Heart right ventricle (tissue), 16 donors: ENCODE measurements at regions not wholly inside any gene's neighbourhood (a gene's known extent, or its start where the extent isn't known, plus 50 kb on each side); places are given as distances from the start of the nearest gene placed in this dataset.

Experiments used
- ATAC-seq, 8 donors: fragments of 200-7000 bp; cut with Tn5 transposase; one replicate each; pipeline ENCODE4 v1.9.1; 2020; ENCODE audit warnings: mild to moderate bottlenecking in 8 of 8, moderate library complexity in 8 of 8, moderate number of reproducible peaks in 1 of 8
- DNase-seq, 2 donors: peaks; one replicate each; pipeline ENCODE4 v3.0.0-alpha.2; 2020
- H3K27ac ChIP-seq, 10 donors: fragments of 200-600 bp; sonication (generic) in 2 of 10; one replicate each; pipeline versions ENCODE4 v1.5.0 to v1.8.0; 2020 to 2022; ENCODE audit warnings: mild to moderate bottlenecking in 3 of 10
- H3K27me3 ChIP-seq, 7 donors: fragments of 200-600 bp; one replicate each; pipeline ENCODE4 v1.8.0; 2021 to 2022; ENCODE audit warnings: mild to moderate bottlenecking in 2 of 7
- H3K36me3 ChIP-seq, 9 donors: fragments of 200-600 bp; sonication (generic) in 1 of 9; one replicate each; pipeline versions ENCODE4 v1.5.0 to v1.8.0; 2020 to 2022; ENCODE audit warnings: mild to moderate bottlenecking in 2 of 9
- H3K4me1 ChIP-seq, 9 donors: fragments of 200-600 bp; sonication (generic) in 1 of 9; one replicate each; pipeline versions ENCODE4 v1.5.0 to v1.8.0; 2020 to 2022; ENCODE audit warnings: mild to moderate bottlenecking in 4 of 9
- H3K4me3 ChIP-seq, 10 donors: fragments of 200-600 bp; sonication (generic) in 2 of 10; one replicate each; pipeline versions ENCODE4 v1.5.0 to v1.8.0; 2020 to 2022; ENCODE audit warnings: mild to moderate bottlenecking in 7 of 10, moderate library complexity in 2 of 10
- H3K9me3 ChIP-seq, 11 donors: fragments of 200-600 bp in 10 of 11; sonication (generic) in 2 of 11; one replicate each; pipeline versions ENCODE4 v1.5.0 to v1.8.0; 2013 to 2022; ENCODE audit warnings: mild to moderate bottlenecking in 2 of 11, control low read depth in 1 of 11, moderate library complexity in 1 of 11
- CTCF ChIP-seq, 9 donors: fragments of 200-600 bp; sonication (generic) in 2 of 9; IDR thresholded peaks; one replicate each; pipeline versions ENCODE4 v1.5.0 to v1.8.0; 2021 to 2022; ENCODE audit warnings: antibody characterized with exemption in 9 of 9, mild to moderate bottlenecking in 5 of 9, moderate library complexity in 1 of 9
- WGBS, 2 donors: extraction: QIAGEN DNeasy Blood & Tissue Kit; methylation state at CpG; one replicate each; pipeline ENCODE4 v1.1.7; 2013; ENCODE audit warnings: inconsistent platforms in 1 of 2; 5-methylcytosine and 5-hydroxymethylcytosine counted together
- intact Hi-C, 10 donors: fragments of 100-400 bp; cut with DNase I; formaldehyde crosslinking; loops; one replicate each; pipeline versions ENCODE4 v1.11.1 to v1.14.2; 2022
- donor health status: Arrhythmogenic right ventricular cardiomyopathy.
- donor health status: ischemic (EF 13 %, LVEDD 7.1; RV severe dilation, severe dysfunction).
- donor health status: healthy with polysubstance abuse.
- donor health status: DM: no; HTN: yes; CAD: no.
- donor health status: DM: no; HTN: no; CAD: no.
- donor health status: ischemic (EF 25% LVEDD 6.9; RV normal size, moderate dysfunction).
- donor health status: ischemic (EF 25% LVEDD 5.7; RV mildly dilated, moderate dysfunction).
- donor health status: healthy.
- donor health status: DM: yes; HTN: yes; CAD: no.
- donor health status: Ischemic cardiomyopathy.
- donor health status: ischemic (EF 35%, LVEDD 5.7; RV mildly dilated, moderate dysfunction).
- donor health status: nonischemic (EF 11% LVEDD 7.7; RV severe dilation, severe dysfunction).
- donor health status: DM: yes; HTN: yes; CAD: no.
- donor health status: PGD.
- donor health status: ischemic (EF 29% LVEDD 5.4; RV normal size, mild dysfunction).
- donor health status: nonischemic (EF 23%, LVEDD 6.1; RV moderate dilation, normal function).

GRCh38 chr2:2572393-2573204, 241.5 kb upstream of the MYT1L start:
- ATAC-seq: no peak
- Histone ChIP-seq H3K9me3 (peaks cover 0 to 7% (median 0%) of the 10 kb centered on the region in 11 donors), H3K27ac (no peak overlapping the region), H3K4me1 (no peaks in the 10 kb centered on the region), H3K4me3 (no peak overlapping the region), H3K36me3 (no peaks in the 10 kb centered on the region), H3K27me3 (peaks cover 0 to 15% (median 10%) of the 10 kb centered on the region in 7 donors)
- no peak for DNase-seq
- WGBS, 2 donors: 95 to 97% methylated on average over 25 of the region's 25 CpGs
- intact Hi-C loops: no loop called here
- no peak for TF ChIP-seq CTCF (IDR thresholded peaks at IDR 0.05)

GRCh38 chr2:2571301-2572150, 240.5 kb upstream of the MYT1L start:
- 87 to 92% methylated on average over 41 of the region's 41 CpGs for WGBS, 2 donors

GRCh38 chr2:2570871-2571270, 239.8 kb upstream of the MYT1L start:
- DNase-seq: no peak
- no peak overlapping the region for H3K4me3 ChIP-seq
- no peak for TF ChIP-seq CTCF (IDR thresholded peaks at IDR 0.05)
- WGBS, 2 donors: 89 to 91% methylated on average over 5 of the region's 5 CpGs
- no peak overlapping the region for H3K27ac ChIP-seq
- intact Hi-C loops: no loop called here
- ATAC-seq: no peak
- peaks cover 0 to 15% (median 10%) of the 10 kb centered on the region in 7 donors for H3K27me3 ChIP-seq
- H3K4me1 ChIP-seq: no peaks in the 10 kb centered on the region
- H3K36me3 ChIP-seq: no peaks in the 10 kb centered on the region
- H3K9me3 ChIP-seq: peaks cover 0 to 7% (median 0%) of the 10 kb centered on the region in 11 donors

More at GRCh38 chr2:2571301-2572150, 240.5 kb upstream of the MYT1L start:
- ATAC-seq (no peak), DNase-seq (no peak)
- Histone ChIP-seq H3K4me1 (no peaks in the 10 kb centered on the region), H3K27ac (no peak overlapping the region), H3K27me3 (peaks cover 0 to 15% (median 10%) of the 10 kb centered on the region in 7 donors), H3K4me3 (no peak overlapping the region), H3K9me3 (peaks cover 0 to 7% (median 0%) of the 10 kb centered on the region in 11 donors), H3K36me3 (no peaks in the 10 kb centered on the region)
- intact Hi-C loops: no loop called here
- no peak for TF ChIP-seq CTCF (IDR thresholded peaks at IDR 0.05)

GRCh38 chr2:2570360-2570759, 239.3 kb upstream of the MYT1L start:
- ATAC-seq (no peak), DNase-seq (no peak)
- Histone ChIP-seq H3K27ac (no peak overlapping the region), H3K27me3 (peaks cover 0 to 13% (median 10%) of the 10 kb centered on the region in 7 donors), H3K36me3 (no peaks in the 10 kb centered on the region), H3K4me3 (no peak overlapping the region), H3K4me1 (no peaks in the 10 kb centered on the region), H3K9me3 (peaks cover 0 to 7% (median 0%) of the 10 kb centered on the region in 11 donors)
- whole genome bisulfite sequencing, 2 donors: 83 to 90% methylated on average over 11 of the region's 11 CpGs
- TF ChIP-seq CTCF (IDR thresholded peaks at IDR 0.05): no peak
- intact Hi-C loops: no loop called here
